Forelimb muscle (tissue), 1 donor: ENCODE measurements at regions not wholly inside any gene's neighbourhood (a gene's known extent, or its start where the extent isn't known, plus 50 kb on each side); places are given as distances from the start of the nearest gene placed in this dataset.

ENCODE experiments used
- DNase-seq: peaks from one replicate; pipeline ENCODE4 v3.0.0-alpha.2; 2013; ENCODE audit warnings: low read depth

- no peak for DNase-seq
These were observed 189.7 kb upstream of the JAG1 start for GRCh38 chr20:10863337-10864060.

DNA sequence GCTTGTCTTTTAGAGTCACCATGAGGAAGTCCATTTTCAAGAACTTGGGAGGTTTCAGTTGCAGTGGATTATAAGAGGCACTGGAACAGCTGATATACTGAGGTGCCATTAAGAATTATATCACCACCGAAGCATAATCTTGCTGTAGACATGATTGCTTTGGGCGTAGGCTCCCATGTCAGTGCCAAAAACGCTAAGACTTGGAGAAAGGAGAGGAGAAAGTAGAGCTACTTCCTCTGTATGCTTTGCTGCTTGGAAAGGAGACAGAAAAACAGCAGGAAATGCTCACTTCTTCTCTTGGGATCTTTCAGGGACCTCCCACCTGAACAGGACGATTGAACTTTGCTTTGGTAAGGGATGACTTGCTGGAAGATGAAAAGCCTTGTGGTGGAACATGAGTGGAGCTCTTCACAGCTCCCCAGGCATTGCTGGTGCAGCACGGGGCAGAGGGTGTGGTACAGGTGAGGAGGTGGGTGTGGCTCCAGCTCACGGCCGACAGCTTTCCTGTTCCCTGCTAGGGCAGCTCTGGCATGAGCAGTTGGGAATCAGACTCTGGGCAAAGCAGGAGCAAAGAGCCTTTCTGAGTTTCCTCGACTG, 190.4 kb upstream of the JAG1 start:
- DNase-seq, result peak; percentile 43

DNA sequence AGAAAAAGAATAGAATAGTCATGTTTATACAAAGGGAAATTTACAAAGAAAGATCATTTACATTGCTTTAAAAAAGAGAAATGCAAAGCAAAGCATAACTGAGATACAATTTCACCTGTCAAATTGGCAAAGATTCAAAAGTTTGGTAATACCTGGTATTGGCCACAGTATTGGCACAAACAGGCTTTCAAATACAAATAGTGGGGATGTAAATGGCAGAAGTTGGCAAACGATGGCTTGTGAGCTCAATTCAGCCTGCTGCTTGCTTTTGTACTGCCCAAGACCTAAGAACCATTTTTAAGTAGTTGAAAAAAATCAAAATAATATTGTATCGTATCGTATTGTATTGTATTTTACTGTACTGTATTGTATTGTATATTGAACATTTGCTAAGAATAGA, 194.5 kb upstream of the JAG1 start:
- no peak for DNase-seq

DNA sequence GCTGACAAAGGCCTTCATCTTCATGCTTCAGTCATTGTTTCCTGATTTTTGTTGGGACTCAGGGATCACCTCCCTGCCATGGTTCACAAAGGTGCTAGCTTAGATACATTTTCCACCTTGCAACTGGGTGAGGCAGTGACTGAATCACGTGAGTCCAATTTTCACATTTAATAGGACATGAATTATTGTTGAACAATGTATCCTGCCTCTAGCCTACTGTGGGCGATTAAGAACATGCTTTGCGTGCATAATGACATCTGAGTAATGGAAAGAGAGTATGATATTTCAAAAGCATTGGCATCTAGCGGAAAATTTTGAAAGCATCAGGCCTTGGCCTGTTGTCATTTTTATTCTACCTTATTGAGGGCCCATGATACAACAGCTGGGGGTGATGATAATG, 199.2 kb upstream of the JAG1 start:
- no peak for DNase-seq

GRCh38 chr20:10875653-10876052, 201.9 kb upstream of the JAG1 start:
- no peak for DNase-seq

DNA sequence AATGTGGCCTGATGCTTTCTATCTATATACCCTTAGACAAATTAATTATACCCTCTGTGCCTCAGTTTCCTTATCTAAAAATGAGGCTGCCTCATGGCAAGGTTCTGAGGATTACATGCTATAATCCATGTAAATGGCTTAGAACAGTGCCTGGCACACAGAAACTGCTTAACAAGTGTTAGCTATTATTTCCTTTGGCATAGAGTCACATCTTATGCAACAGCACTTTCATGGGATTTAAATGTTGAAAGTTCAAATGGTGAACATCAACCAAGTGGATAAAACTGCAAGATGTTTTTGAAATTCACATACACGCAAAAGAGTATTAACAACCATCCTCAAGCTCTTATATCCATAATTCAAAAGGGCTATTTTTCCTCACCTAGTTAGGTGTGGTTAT, 202.8 kb upstream of the JAG1 start:
- DNase-seq, result no peak

- no peak for DNase-seq
These were observed 203.5 kb upstream of the JAG1 start for GRCh38 chr20:10877342-10877741.

DNA sequence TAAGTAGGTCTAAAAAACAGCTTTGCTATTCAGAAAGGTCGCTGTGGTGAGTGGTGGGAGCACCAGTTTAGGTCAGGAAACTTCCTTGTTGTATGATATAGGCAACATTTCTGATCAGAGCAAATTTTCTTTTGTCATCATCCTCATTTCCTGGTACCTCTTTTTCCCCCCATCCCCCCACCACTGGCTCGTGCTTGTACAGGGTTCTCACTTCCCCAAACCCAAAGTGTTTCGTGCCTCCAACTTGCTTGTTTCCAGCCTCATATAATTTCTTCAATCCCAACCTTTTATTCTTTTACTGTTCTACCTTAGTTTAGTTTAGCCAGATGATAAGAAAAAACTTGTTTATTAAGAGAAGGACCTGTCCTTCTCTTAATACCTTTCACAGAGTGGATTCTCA, 209.4 kb upstream of the JAG1 start:
- DNase-seq, result no peak

DNA sequence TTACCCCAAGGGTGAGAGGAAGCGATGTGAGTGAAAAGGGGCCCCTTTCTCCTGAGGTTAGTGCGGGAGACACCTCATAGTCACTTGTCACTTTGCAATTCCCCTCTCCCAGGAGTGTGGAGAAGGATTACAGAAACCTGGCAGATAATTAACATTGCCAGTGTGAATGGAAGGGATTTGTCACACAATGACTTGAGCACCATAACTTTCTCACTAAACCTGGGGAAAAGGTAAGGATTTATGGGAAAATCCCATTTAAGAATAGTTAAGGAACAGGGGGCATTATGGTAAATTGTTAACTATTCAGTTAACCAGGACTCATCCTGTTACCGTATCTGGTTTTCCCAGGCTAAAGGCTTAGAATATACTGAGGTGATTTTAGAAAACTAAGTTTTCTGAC, 219.5 kb upstream of the JAG1 start:
- no peak for DNase-seq

DNA sequence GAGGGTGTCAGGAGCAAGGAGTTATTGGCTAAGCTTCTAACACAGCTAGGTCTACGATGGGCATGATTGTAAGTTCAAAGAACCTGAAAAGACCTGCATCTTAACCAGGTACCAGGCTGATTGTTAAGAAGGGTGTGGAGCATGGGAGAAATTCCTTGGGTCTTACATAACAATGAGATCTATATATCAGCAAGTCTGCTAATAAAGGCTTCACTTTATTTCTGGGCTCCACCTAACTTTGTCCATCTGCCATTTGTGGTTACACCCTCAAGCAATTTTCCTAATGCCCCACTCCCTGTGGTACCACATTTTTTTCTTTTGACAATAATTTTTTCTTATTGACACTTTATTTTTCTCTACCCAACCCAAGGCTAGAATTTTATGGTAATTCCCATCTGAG, 223.5 kb upstream of the JAG1 start:
- DNase-seq, result no peak

- no peak for DNase-seq
These were observed 224.8 kb upstream of the JAG1 start for GRCh38 chr20:10898552-10898951.

DNA sequence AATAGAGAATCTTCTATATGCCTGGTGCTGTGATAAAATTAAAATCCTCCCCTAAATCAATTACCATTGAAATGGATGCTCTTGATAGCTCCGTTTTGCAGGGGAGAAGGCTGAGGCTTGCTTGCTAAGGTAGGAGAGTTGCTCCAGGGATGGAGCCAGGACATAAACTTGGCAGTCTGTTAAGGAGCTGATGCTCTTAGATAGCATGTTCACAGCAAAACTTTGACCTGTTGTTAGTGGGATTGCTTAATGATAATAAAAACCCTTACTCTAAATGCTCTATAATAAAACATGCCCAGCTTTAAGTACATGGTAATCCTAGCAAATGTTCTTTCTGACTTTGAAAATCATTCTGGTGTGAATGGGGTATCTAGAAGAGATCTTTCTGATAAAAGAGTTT, 228.4 kb upstream of the JAG1 start:
- DNase-seq, result no peak

DNA sequence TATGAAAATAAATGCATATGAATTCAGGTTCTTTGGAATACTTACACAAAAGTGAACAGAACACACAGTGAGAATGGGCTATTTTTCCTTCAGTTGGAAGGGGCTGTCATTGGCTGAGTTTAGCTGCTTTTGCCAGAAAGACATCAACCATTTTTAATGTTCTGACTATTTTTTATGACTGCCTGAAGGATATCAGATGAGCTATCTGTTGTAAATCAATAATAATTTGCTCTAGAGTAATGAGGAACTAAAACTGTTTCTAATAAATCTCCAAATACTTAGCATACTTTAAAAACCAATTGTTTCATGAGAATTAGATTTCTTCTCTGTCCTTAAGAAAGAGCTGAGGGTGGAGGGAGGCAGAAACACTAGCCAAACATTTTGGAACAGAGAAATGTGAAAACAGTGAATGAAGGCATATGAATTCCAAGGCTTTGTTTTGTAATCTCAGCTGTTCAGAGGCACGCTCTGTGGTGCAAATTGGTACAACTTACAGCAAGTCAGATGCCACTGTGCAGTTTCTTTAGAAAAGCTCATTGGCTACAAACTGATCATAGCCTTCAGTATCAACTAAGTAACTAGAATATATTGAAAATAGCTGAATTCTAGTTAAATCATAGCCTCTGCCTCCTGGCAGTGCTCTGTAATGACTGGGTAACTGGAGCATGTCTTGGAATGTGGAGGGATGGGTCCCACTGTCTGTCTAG, 228.9 kb upstream of the JAG1 start:
- DNase-seq, result no peak

GRCh38 chr20:10906834-10907233, 233.0 kb upstream of the JAG1 start:
- DNase-seq, result no peak

DNA sequence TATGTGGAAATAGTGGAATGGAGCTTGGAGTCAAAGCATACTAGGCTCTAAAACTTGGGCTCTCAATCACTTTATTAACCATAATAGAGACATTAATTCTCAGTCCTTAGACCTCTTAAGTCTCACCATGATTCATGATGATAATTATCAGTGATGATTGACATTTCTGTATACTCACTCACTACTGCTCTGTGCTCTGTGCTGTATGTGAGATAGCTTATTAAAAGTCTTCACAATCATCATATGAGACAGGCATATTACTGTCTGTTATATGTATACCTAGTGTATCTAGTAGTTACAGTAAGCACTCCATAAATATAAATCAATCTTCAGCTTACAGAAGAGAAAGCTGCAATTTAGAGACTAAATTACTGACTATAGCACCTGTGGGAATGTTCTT, 236.0 kb upstream of the JAG1 start:
- DNase-seq, result no peak

- DNase-seq, result no peak
These were observed 236.9 kb upstream of the JAG1 start for GRCh38 chr20:10910535-10911178.

DNA sequence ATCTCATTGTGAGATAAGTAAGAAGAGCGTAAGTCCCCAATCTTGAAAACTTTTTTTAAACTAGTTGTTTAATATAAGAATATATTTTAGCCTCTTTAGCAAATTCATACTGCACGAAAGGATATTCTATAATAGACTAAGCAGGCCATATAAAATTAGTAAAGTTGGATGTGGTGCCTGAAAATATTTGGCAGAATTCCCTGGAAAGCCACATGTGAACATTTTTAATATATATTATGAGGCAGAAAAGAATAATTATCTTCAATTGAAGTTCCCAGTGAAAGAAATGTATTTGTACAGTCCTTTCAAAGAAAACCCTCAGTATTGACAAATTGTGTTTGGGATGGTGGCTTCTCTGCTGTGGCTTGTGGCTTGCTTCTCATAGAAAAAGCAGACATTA, 237.5 kb upstream of the JAG1 start:
- no peak for DNase-seq

DNA sequence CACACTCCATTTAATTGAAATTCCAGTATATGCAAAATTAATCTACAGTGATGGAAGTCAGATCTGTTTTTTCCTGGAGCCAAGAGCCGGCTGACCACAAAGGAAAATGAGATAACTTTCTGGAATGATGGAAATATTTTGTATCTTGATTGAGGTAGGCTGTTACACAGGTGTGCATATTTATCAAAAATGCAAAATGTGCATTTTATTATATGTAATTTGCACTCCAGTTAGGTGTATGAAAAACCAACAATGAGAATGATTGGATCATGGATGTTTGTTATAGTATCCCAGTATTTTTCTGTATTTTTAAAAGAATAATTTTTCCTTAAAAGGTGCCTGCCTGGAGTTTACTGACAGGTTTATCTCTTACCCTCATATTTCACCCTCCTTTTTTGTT, 242.0 kb upstream of the JAG1 start:
- DNase-seq, result no peak

- no peak for DNase-seq
These were observed 242.5 kb upstream of the JAG1 start for GRCh38 chr20:10916312-10916711.

DNA sequence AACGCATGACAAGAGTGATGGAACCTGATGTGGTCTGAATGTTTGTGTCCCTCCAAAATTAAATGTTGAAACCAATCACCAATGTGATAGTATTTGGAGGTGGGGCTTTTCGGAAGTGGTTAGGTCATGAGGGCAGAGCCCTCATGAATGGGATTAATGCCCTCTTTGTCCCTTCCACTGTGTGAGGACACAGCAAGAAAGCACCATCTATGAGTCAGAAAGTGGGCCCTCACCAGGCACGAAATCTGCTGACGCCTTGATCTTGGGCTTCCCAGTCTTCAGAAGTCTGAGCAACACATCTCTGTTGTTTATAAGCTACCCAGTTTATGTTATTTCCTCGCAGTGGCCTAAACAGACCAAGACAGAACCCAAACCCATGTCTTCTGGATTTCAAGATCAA, 244.0 kb upstream of the JAG1 start:
- DNase-seq, result no peak

DNA sequence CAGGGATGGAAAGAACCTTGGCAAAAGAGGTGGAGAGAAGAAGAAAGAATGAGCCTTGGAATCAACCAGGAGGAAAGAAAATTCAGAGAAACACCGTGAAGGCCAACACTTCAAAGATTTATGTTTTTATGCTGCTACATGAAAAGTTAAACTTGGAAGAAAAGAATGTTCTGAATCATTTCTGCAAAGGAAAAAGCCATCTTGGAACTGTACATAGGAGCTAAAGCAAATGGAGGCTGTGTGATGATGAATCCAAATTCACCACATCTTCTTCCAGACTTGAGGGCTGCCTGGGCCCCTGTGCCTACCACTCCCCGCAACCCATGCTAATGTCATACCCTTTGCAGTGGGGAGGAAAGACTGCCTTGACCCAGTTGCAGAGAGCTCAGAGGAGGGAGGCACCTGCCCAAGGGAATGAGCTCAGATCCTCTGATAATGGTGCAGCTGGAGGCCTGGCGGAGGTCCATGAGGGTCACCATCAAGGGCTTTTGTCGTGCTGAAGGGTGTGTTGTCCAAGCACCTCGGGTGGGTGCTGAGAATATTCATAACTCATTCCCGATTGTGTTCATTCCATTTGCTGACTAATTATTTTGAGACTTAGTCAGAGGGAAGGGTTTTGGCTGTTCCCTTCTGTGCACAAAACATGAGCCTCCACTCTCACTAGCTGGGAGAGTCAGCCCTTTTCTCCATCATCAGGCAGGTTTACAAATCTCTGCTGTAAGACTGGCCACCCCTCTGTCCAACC, 245.8 kb upstream of the JAG1 start:
- no peak for DNase-seq

- DNase-seq, result no peak
These were observed 246.6 kb upstream of the JAG1 start for GRCh38 chr20:10920396-10920795.
